Neural crest cell (in vitro differentiated cells): ENCODE measurements at regions not wholly inside any gene's neighbourhood (a gene's known extent, or its start where the extent isn't known, plus 50 kb on each side); places are given as distances from the start of the nearest gene placed in this dataset.

ENCODE experiments used
- DNase-seq: peaks from one replicate; pipeline ENCODE4 v3.0.0; 2021; ENCODE audit warnings: low read depth, mixed read lengths, low spot score
- H3K27ac Mint-ChIP-seq: one replicate; pipeline ENCODE4 v1.8.0; 2021; ENCODE audit warnings: mild to moderate bottlenecking, mixed read lengths; ENCODE audit not compliant: unreplicated experiment
- H3K27me3 Mint-ChIP-seq: 2 replicates; pipeline ENCODE4 v1.8.0; 2021; ENCODE audit warnings: low read depth, mild to moderate bottlenecking, mixed read lengths
- H3K36me3 Mint-ChIP-seq: 2 replicates; pipeline ENCODE4 v1.8.0; 2021; ENCODE audit warnings: low read depth, mild to moderate bottlenecking, mixed read lengths
- H3K4me1 Mint-ChIP-seq: 2 replicates; pipeline ENCODE4 v1.8.0; 2021; ENCODE audit warnings: mixed read lengths
- H3K4me3 Mint-ChIP-seq: one replicate; pipeline ENCODE4 v1.8.0; 2021; ENCODE audit warnings: mild to moderate bottlenecking, mixed read lengths
- H3K9me3 Mint-ChIP-seq: 2 replicates; pipeline ENCODE4 v1.8.0; 2021; ENCODE audit warnings: mixed read lengths
- TF ChIP-seq, protein P1 (sequence below): fragments of 200-600 bp; sonication (generic); conservative IDR thresholded peaks from 2 replicates; pipeline ENCODE4 v1.5.0; 2021; ENCODE audit warnings: antibody characterized with exemption, mild to moderate bottlenecking

- peaks cover 31% of the 10 kb centered on the region for H3K27me3 Mint-ChIP-seq
- H3K27ac Mint-ChIP-seq, result no peak overlapping the region
- no peak overlapping the region for H3K4me3 Mint-ChIP-seq
- no peaks in the 10 kb centered on the region for H3K9me3 Mint-ChIP-seq
- no peaks in the 10 kb centered on the region for H3K36me3 Mint-ChIP-seq
- DNase-seq, result no peak
- H3K4me1 Mint-ChIP-seq, result peaks cover 6% of the 10 kb centered on the region
- TF ChIP-seq, protein P1, sequence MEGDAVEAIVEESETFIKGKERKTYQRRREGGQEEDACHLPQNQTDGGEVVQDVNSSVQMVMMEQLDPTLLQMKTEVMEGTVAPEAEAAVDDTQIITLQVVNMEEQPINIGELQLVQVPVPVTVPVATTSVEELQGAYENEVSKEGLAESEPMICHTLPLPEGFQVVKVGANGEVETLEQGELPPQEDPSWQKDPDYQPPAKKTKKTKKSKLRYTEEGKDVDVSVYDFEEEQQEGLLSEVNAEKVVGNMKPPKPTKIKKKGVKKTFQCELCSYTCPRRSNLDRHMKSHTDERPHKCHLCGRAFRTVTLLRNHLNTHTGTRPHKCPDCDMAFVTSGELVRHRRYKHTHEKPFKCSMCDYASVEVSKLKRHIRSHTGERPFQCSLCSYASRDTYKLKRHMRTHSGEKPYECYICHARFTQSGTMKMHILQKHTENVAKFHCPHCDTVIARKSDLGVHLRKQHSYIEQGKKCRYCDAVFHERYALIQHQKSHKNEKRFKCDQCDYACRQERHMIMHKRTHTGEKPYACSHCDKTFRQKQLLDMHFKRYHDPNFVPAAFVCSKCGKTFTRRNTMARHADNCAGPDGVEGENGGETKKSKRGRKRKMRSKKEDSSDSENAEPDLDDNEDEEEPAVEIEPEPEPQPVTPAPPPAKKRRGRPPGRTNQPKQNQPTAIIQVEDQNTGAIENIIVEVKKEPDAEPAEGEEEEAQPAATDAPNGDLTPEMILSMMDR, result no peak
Observed at GRCh38 chr3:168843481-168843880, 747.8 kb upstream of the GOLIM4 start.

DNA sequence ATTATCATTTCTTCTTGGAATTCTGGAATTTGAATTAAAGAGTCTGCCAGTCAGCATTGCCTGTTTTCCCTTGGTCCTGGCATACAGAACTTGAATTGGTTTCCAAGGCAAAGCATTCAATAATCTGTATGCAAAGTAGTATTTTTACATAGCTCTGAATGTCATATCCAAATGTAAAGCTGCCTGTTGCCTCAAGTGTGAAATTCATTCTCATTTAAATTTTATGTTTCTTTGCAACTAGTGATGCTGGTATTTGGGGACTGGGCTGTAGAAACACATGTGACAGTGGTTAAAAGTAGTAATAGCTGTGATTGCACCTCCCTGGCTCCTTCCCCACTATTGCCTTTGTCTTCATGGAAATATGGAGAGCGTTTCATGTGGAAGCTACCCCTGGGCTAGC, 743.9 kb upstream of the GOLIM4 start:
- peaks cover 5% of the 10 kb centered on the region for H3K27me3 Mint-ChIP-seq
- TF ChIP-seq, protein P1, result no peak
- no peaks in the 10 kb centered on the region for H3K4me1 Mint-ChIP-seq
- peaks cover 3% of the 10 kb centered on the region for H3K36me3 Mint-ChIP-seq
- no peaks in the 10 kb centered on the region for H3K9me3 Mint-ChIP-seq
- no peak overlapping the region for H3K27ac Mint-ChIP-seq
- no peak for DNase-seq
- H3K4me3 Mint-ChIP-seq, result no peak overlapping the region

GRCh38 chr3:168834558-168834957, 738.8 kb upstream of the GOLIM4 start:
- no peak overlapping the region for H3K27ac Mint-ChIP-seq

GRCh38 chr3:168828943-168829342, 733.2 kb upstream of the GOLIM4 start:
- Mint-ChIP-seq H3K27me3 (no peaks in the 10 kb centered on the region), H3K4me1 (peaks cover 24% of the 10 kb centered on the region), H3K9me3 (peaks cover 8% of the 10 kb centered on the region), H3K27ac (no peak overlapping the region), H3K36me3 (peaks cover 13% of the 10 kb centered on the region), H3K4me3 (no peak overlapping the region)
- TF ChIP-seq, protein P1, result no peak
- no peak for DNase-seq

More at GRCh38 chr3:168834558-168834957, 738.8 kb upstream of the GOLIM4 start:
- Mint-ChIP-seq H3K4me1 (no peaks in the 10 kb centered on the region), H3K9me3 (peaks cover 8% of the 10 kb centered on the region), H3K36me3 (peaks cover 21% of the 10 kb centered on the region), H3K27me3 (no peaks in the 10 kb centered on the region), H3K4me3 (no peak overlapping the region)
- TF ChIP-seq, protein P1, result no peak
- DNase-seq, result no peak

DNA sequence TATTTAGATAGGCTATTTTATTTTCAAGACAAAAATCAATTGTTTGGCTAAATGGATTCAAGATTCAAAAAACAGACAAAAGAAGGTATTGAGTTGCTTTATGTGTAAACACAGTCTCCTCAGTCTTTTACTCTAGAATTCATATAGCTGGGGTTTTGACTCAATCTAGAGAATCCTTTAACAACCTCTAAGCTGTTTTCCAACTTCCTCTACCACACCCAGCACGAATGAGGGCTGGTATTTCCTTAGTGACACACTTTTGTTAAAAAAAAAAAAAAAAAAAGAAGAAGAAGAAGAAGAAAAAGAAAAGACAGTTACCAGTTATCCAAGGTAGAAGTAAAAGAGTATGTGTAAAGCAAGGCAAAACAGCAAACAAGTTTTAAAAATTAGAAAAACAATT, 732.8 kb upstream of the GOLIM4 start:
- H3K4me3 Mint-ChIP-seq, result no peak overlapping the region
- H3K36me3 Mint-ChIP-seq, result peaks cover 8% of the 10 kb centered on the region
- no peak for DNase-seq
- H3K27me3 Mint-ChIP-seq, result no peaks in the 10 kb centered on the region
- TF ChIP-seq, protein P1, result no peak
- H3K9me3 Mint-ChIP-seq, result peaks cover 4% of the 10 kb centered on the region
- no peak overlapping the region for H3K27ac Mint-ChIP-seq
- H3K4me1 Mint-ChIP-seq, result peaks cover 24% of the 10 kb centered on the region

DNA sequence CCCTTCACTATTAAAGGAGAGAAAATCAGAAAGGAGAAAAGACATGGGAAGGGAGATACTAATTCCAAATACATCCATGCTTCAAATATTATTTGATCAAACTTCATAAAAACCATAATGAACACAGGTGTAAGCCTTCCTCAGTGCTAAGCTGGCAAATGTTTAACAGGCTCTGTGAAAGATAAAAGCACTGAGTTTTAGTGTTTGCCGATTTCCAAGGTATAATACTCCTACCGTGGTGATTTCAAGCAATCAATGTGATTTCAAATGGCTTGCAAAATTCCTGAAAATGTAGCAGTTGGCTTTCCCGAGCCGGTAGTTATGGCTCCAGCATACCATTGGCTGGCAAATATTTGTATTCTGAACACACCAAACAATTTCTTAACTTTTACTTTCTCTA, 732.3 kb upstream of the GOLIM4 start:
- TF ChIP-seq, protein P1, result no peak
- H3K27me3 Mint-ChIP-seq, result no peaks in the 10 kb centered on the region
- no peak overlapping the region for H3K27ac Mint-ChIP-seq
- peaks cover 2% of the 10 kb centered on the region for H3K9me3 Mint-ChIP-seq
- H3K4me1 Mint-ChIP-seq, result peaks cover 24% of the 10 kb centered on the region
- DNase-seq, result no peak
- H3K36me3 Mint-ChIP-seq, result peaks cover 5% of the 10 kb centered on the region
- no peak overlapping the region for H3K4me3 Mint-ChIP-seq
